Liver (tissue), 8 donors: ENCODE measurements at regions not wholly inside any gene's neighbourhood (a gene's known extent, or its start where the extent isn't known, plus 50 kb on each side); places are given as distances from the start of the nearest gene placed in this dataset.

Experiments used
- DNase-seq: peaks from one replicate; pipeline ENCODE4 v3.0.0-alpha.2; 2017; ENCODE audit warnings: low spot score
- H3K27ac ChIP-seq, 2 donors: one replicate each; pipeline ENCODE4 v1.7.0; 2013; ENCODE audit warnings: inconsistent platforms in 2 of 2, low read length in 2 of 2, control low read depth in 1 of 2, low read depth in 1 of 2, mild to moderate bottlenecking in 1 of 2
- H3K27me3 ChIP-seq, 4 donors: one replicate each; pipeline versions ENCODE4 v1.6.1 to v1.7.0; 2013; ENCODE audit warnings: low read length in 3 of 4, inconsistent platforms in 1 of 4, mild to moderate bottlenecking in 1 of 4, moderate library complexity in 1 of 4; ENCODE audit not compliant: control insufficient read depth in 4 of 4, insufficient read depth in 4 of 4
- H3K36me3 ChIP-seq, 4 donors: one replicate each; pipeline versions ENCODE4 v1.6.1 to v1.7.0; 2013; ENCODE audit warnings: low read length in 3 of 4, mild to moderate bottlenecking in 3 of 4, low read depth in 1 of 4, moderate library complexity in 1 of 4; ENCODE audit not compliant: control insufficient read depth in 4 of 4, insufficient read depth in 3 of 4
- H3K4me1 ChIP-seq, 4 donors: one replicate each; pipeline versions ENCODE4 v1.6.1 to v1.7.0; 2013; ENCODE audit warnings: low read length in 3 of 4, mild to moderate bottlenecking in 3 of 4, moderate library complexity in 1 of 4; ENCODE audit not compliant: control insufficient read depth in 4 of 4, insufficient read depth in 4 of 4
- H3K4me3 ChIP-seq, 3 donors: one replicate each; pipeline versions ENCODE4 v1.6.1 to v1.7.0; 2013; ENCODE audit warnings: low read length in 3 of 3, control low read depth in 1 of 3, low read depth in 1 of 3, mild to moderate bottlenecking in 1 of 3
- H3K9ac ChIP-seq, 2 donors: one replicate each; pipeline ENCODE4 v1.7.0; 2013; ENCODE audit warnings: low read length in 2 of 2, mild to moderate bottlenecking in 2 of 2, moderate library complexity in 2 of 2, control low read depth in 1 of 2, low read depth in 1 of 2
- H3K9me3 ChIP-seq, 4 donors: one replicate each; pipeline versions ENCODE4 v1.6.1 to v1.7.0; 2013; ENCODE audit warnings: low read length in 3 of 4; ENCODE audit not compliant: control insufficient read depth in 4 of 4
- EGR1 ChIP-seq, 2 donors: IDR thresholded peaks; 2 replicates each; pipeline ENCODE4 v1.6.1; 2016 to 2018; ENCODE audit warnings: antibody characterized with exemption in 2 of 2, low read depth in 2 of 2
- FOXA1 ChIP-seq: IDR thresholded peaks from 2 replicates; pipeline ENCODE4 v1.6.1; 2016; ENCODE audit warnings: antibody characterized with exemption
- FOXA2 ChIP-seq: IDR thresholded peaks from 2 replicates; pipeline ENCODE4 v1.6.1; 2016; ENCODE audit warnings: antibody characterized with exemption
- GABPA ChIP-seq, 2 donors: IDR thresholded peaks in 1 of 2; conservative IDR thresholded peaks in 1 of 2; 2 replicates each; pipeline ENCODE4 v1.6.1; 2016; ENCODE audit warnings: antibody characterized with exemption in 2 of 2, mild to moderate bottlenecking in 1 of 2, moderate library complexity in 1 of 2
- HNF4A ChIP-seq, 2 donors: conservative IDR thresholded peaks; 2 replicates each; pipeline ENCODE4 v1.6.1; 2016; ENCODE audit warnings: antibody characterized with exemption in 2 of 2, mild to moderate bottlenecking in 2 of 2
- HNF4G ChIP-seq: IDR thresholded peaks from 2 replicates; pipeline ENCODE4 v1.6.1; 2016; ENCODE audit warnings: antibody characterized with exemption
- JUND ChIP-seq, 2 donors: IDR thresholded peaks; 2 replicates each; pipeline ENCODE4 v1.6.1; 2016; ENCODE audit warnings: antibody characterized with exemption in 2 of 2
- NR2F2 ChIP-seq: IDR thresholded peaks from 2 replicates; pipeline ENCODE4 v1.6.1; 2016; ENCODE audit warnings: antibody characterized with exemption
- RAD21 ChIP-seq, 2 donors: IDR thresholded peaks; 2 replicates each; pipeline ENCODE4 v1.6.1; 2016; ENCODE audit warnings: antibody characterized with exemption in 2 of 2, mild to moderate bottlenecking in 2 of 2
- RXRA ChIP-seq, 2 donors: IDR thresholded peaks; 2 replicates each; pipeline ENCODE4 v1.6.1; 2017 to 2018; ENCODE audit warnings: antibody characterized with exemption in 2 of 2, mild to moderate bottlenecking in 1 of 2
- SP1 ChIP-seq: IDR thresholded peaks from 2 replicates; pipeline ENCODE4 v1.6.1; 2018; ENCODE audit warnings: antibody characterized with exemption, mild to moderate bottlenecking
- TAF1 ChIP-seq: conservative IDR thresholded peaks from 2 replicates; pipeline ENCODE4 v1.6.1; 2016; ENCODE audit warnings: antibody characterized with exemption, mild to moderate bottlenecking
- YY1 ChIP-seq: IDR thresholded peaks from 2 replicates; pipeline ENCODE4 v1.6.1; 2016; ENCODE audit warnings: antibody characterized with exemption, mild to moderate bottlenecking
- WGBS: extraction: QIAGEN DNeasy Blood & Tissue Kit; methylation state at CpG from one replicate; pipeline ENCODE4 v1.1.7; 2013; 5-methylcytosine and 5-hydroxymethylcytosine counted together
- TF ChIP-seq, protein P1 (sequence below): IDR thresholded peaks from 2 replicates; pipeline ENCODE4 v1.6.1; 2016; ENCODE audit warnings: antibody characterized with exemption
- TF ChIP-seq, protein P2 (sequence below): IDR thresholded peaks from 2 replicates; pipeline ENCODE4 v1.6.1; 2016; ENCODE audit warnings: antibody characterized with exemption, mild to moderate bottlenecking
- TF ChIP-seq, protein P3 (sequence below): IDR thresholded peaks from 2 replicates; pipeline ENCODE4 v1.6.1; 2016; ENCODE audit warnings: antibody characterized with exemption
- TF ChIP-seq, protein P4 (sequence below): IDR thresholded peaks from 2 replicates; pipeline ENCODE4 v1.6.1; 2016; ENCODE audit warnings: antibody characterized with exemption
- TF ChIP-seq, protein P5 (sequence below): fragments of 150-350 bp; IDR thresholded peaks from 2 replicates; pipeline ENCODE4 v1.5.1; 2017; ENCODE audit warnings: improper control_type of control experiment, low read depth, low read length; ENCODE audit not compliant: missing input control
- donor health status: healthy.
- donor health status: healthy.
- donor health status: healthy.
- donor health status: healthy.
- donor health status: healthy.

DNA sequence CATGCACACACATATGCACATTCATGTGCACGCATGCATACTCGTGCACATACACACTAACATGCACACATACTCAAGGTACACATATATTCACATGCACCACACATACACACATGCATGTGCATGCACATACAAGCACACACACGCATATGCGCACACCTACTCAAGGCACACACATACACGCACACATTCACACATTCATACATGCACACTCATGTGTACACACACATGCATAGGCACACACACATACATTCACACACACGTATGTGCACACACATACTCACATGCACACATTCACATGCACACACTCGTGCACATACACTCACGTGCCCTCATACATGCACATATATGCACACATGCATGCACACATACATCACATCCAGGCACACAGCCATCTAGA, 489.0 kb downstream of the MN1 start:
- Histone ChIP-seq H3K9ac (no peak overlapping the region), H3K36me3 (no peaks in the 10 kb centered on the region), H3K9me3 (no peaks in the 10 kb centered on the region), H3K4me3 (no peak overlapping the region), H3K27ac (no peak overlapping the region), H3K4me1 (peaks cover 0 to 3% (median 0%) of the 10 kb centered on the region in 4 donors), H3K27me3 (peaks cover 0 to 6% (median 2%) of the 10 kb centered on the region in 4 donors)
- 78% methylated on average over 8 of the region's 8 CpGs for WGBS
- DNase-seq = no peak
- no peak for TF ChIP-seq SP1
- no peak for TF ChIP-seq HNF4A (conservative IDR thresholded peaks at IDR 0.05)
- no peak for TF ChIP-seq TAF1
- no peak for TF ChIP-seq RAD21 (IDR thresholded peaks at IDR 0.05)
- TF ChIP-seq, protein P1, sequence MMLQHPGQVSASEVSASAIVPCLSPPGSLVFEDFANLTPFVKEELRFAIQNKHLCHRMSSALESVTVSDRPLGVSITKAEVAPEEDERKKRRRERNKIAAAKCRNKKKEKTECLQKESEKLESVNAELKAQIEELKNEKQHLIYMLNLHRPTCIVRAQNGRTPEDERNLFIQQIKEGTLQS = no peak
- TF ChIP-seq EGR1 (IDR thresholded peaks at IDR 0.05; ENCODE audit: low read depth in 2 of 2) = no peak
- TF ChIP-seq YY1 = no peak
- TF ChIP-seq RXRA (IDR thresholded peaks at IDR 0.05) = no peak
- TF ChIP-seq, protein P2, sequence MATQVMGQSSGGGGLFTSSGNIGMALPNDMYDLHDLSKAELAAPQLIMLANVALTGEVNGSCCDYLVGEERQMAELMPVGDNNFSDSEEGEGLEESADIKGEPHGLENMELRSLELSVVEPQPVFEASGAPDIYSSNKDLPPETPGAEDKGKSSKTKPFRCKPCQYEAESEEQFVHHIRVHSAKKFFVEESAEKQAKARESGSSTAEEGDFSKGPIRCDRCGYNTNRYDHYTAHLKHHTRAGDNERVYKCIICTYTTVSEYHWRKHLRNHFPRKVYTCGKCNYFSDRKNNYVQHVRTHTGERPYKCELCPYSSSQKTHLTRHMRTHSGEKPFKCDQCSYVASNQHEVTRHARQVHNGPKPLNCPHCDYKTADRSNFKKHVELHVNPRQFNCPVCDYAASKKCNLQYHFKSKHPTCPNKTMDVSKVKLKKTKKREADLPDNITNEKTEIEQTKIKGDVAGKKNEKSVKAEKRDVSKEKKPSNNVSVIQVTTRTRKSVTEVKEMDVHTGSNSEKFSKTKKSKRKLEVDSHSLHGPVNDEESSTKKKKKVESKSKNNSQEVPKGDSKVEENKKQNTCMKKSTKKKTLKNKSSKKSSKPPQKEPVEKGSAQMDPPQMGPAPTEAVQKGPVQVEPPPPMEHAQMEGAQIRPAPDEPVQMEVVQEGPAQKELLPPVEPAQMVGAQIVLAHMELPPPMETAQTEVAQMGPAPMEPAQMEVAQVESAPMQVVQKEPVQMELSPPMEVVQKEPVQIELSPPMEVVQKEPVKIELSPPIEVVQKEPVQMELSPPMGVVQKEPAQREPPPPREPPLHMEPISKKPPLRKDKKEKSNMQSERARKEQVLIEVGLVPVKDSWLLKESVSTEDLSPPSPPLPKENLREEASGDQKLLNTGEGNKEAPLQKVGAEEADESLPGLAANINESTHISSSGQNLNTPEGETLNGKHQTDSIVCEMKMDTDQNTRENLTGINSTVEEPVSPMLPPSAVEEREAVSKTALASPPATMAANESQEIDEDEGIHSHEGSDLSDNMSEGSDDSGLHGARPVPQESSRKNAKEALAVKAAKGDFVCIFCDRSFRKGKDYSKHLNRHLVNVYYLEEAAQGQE = no peak
- TF ChIP-seq, protein P3, sequence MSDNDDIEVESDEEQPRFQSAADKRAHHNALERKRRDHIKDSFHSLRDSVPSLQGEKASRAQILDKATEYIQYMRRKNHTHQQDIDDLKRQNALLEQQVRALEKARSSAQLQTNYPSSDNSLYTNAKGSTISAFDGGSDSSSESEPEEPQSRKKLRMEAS = no peak
- TF ChIP-seq, protein P4, sequence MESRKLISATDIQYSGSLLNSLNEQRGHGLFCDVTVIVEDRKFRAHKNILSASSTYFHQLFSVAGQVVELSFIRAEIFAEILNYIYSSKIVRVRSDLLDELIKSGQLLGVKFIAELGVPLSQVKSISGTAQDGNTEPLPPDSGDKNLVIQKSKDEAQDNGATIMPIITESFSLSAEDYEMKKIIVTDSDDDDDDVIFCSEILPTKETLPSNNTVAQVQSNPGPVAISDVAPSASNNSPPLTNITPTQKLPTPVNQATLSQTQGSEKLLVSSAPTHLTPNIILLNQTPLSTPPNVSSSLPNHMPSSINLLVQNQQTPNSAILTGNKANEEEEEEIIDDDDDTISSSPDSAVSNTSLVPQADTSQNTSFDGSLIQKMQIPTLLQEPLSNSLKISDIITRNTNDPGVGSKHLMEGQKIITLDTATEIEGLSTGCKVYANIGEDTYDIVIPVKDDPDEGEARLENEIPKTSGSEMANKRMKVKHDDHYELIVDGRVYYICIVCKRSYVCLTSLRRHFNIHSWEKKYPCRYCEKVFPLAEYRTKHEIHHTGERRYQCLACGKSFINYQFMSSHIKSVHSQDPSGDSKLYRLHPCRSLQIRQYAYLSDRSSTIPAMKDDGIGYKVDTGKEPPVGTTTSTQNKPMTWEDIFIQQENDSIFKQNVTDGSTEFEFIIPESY = no peak
- TF ChIP-seq JUND (IDR thresholded peaks at IDR 0.05) = no peak
- TF ChIP-seq, protein P5, sequence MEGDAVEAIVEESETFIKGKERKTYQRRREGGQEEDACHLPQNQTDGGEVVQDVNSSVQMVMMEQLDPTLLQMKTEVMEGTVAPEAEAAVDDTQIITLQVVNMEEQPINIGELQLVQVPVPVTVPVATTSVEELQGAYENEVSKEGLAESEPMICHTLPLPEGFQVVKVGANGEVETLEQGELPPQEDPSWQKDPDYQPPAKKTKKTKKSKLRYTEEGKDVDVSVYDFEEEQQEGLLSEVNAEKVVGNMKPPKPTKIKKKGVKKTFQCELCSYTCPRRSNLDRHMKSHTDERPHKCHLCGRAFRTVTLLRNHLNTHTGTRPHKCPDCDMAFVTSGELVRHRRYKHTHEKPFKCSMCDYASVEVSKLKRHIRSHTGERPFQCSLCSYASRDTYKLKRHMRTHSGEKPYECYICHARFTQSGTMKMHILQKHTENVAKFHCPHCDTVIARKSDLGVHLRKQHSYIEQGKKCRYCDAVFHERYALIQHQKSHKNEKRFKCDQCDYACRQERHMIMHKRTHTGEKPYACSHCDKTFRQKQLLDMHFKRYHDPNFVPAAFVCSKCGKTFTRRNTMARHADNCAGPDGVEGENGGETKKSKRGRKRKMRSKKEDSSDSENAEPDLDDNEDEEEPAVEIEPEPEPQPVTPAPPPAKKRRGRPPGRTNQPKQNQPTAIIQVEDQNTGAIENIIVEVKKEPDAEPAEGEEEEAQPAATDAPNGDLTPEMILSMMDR = no peak
- TF ChIP-seq GABPA (IDR thresholded peaks at IDR 0.05 in 1 of 2, conservative IDR thresholded peaks at IDR 0.05 in 1 of 2) = no peak
- TF ChIP-seq FOXA1 = no peak
- TF ChIP-seq HNF4G = no peak
- TF ChIP-seq NR2F2 = no peak
- no peak for TF ChIP-seq FOXA2
